Parathyroid adenoma (tissue), 2 donors: ENCODE measurements at regions not wholly inside any gene's neighbourhood (a gene's known extent, or its start where the extent isn't known, plus 50 kb on each side); places are given as distances from the start of the nearest gene placed in this dataset.

Experiments used
- H2AFZ ChIP-seq: fragments of 300-600 bp; sonication (generic); one replicate; pipeline ENCODE4 v1.7.0; 2017; ENCODE audit warnings: antibody characterized with exemption, mild to moderate bottlenecking
- H3K27ac ChIP-seq: fragments of 300-600 bp; sonication (generic); one replicate; pipeline ENCODE4 v1.7.0; 2017
- H3K27me3 ChIP-seq: fragments of 300-600 bp; sonication (generic); one replicate; pipeline ENCODE4 v1.7.0; 2017; ENCODE audit warnings: low read length; ENCODE audit not compliant: control insufficient read depth, insufficient read depth
- H3K36me3 ChIP-seq: fragments of 300-600 bp; sonication (generic); one replicate; pipeline ENCODE4 v1.7.0; 2017; ENCODE audit warnings: low read length; ENCODE audit not compliant: control insufficient read depth, insufficient read depth
- H3K4me1 ChIP-seq: fragments of 300-600 bp; sonication (generic); one replicate; pipeline ENCODE4 v1.7.0; 2017; ENCODE audit warnings: control low read depth
- H3K4me2 ChIP-seq: fragments of 300-600 bp; sonication (generic); one replicate; pipeline ENCODE4 v1.7.0; 2017; ENCODE audit warnings: low read length
- H3K4me3 ChIP-seq: fragments of 300-600 bp; sonication (generic); one replicate; pipeline ENCODE4 v1.7.0; 2017; ENCODE audit warnings: low read depth, low read length
- H3K79me2 ChIP-seq: fragments of 300-600 bp; sonication (generic); one replicate; pipeline ENCODE4 v1.7.0; 2017; ENCODE audit warnings: control low read depth
- H3K9ac ChIP-seq: fragments of 300-600 bp; sonication (generic); one replicate; pipeline ENCODE4 v1.7.0; 2017; ENCODE audit warnings: mild to moderate bottlenecking
- H3K9me3 ChIP-seq: fragments of 300-600 bp; sonication (generic); one replicate; pipeline ENCODE4 v1.7.0; 2017; ENCODE audit warnings: low read length; ENCODE audit not compliant: control insufficient read depth
- TF ChIP-seq, protein P1 (sequence below): fragments of 300-600 bp; sonication (generic); IDR thresholded peaks from one replicate; pipeline ENCODE4 v1.7.0; 2017; ENCODE audit warnings: antibody characterized with exemption, mild to moderate bottlenecking
- donor health status: primary hyperparathyroidism.

DNA sequence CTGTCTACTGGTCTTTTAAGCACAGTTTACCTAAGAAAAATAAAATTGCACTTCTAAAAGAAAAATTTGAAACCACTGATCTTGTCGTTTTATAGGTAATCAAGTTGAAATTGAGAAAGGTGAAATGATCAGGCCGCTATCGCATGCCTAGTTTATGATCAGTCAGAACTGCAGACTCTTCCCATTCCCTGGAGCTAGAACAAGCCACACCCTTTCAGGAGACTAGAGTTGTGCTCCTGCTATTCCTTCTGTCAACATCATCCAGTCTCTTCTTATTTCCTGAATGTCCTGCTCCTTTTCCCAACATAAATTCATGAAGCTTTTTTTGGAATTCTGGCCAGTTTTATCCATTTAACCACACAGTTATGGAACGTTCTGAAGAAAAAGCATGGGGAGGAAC is 135.1 kb downstream of the SLC7A11 start:
- no peaks in the 10 kb centered on the region for H3K27me3 ChIP-seq
- no peaks in the 10 kb centered on the region for H3K36me3 ChIP-seq
- no peak overlapping the region for H3K9ac ChIP-seq
- no peaks in the 10 kb centered on the region for H3K4me1 ChIP-seq
- H3K27ac ChIP-seq = no peak overlapping the region
- no peak overlapping the region for H3K4me3 ChIP-seq
- no peak overlapping the region for H2AFZ ChIP-seq
- H3K9me3 ChIP-seq = no peaks in the 10 kb centered on the region
- TF ChIP-seq, protein P1, sequence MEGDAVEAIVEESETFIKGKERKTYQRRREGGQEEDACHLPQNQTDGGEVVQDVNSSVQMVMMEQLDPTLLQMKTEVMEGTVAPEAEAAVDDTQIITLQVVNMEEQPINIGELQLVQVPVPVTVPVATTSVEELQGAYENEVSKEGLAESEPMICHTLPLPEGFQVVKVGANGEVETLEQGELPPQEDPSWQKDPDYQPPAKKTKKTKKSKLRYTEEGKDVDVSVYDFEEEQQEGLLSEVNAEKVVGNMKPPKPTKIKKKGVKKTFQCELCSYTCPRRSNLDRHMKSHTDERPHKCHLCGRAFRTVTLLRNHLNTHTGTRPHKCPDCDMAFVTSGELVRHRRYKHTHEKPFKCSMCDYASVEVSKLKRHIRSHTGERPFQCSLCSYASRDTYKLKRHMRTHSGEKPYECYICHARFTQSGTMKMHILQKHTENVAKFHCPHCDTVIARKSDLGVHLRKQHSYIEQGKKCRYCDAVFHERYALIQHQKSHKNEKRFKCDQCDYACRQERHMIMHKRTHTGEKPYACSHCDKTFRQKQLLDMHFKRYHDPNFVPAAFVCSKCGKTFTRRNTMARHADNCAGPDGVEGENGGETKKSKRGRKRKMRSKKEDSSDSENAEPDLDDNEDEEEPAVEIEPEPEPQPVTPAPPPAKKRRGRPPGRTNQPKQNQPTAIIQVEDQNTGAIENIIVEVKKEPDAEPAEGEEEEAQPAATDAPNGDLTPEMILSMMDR = no peak
- H3K79me2 ChIP-seq = no peaks in the 10 kb centered on the region
- H3K4me2 ChIP-seq = no peak overlapping the region

DNA sequence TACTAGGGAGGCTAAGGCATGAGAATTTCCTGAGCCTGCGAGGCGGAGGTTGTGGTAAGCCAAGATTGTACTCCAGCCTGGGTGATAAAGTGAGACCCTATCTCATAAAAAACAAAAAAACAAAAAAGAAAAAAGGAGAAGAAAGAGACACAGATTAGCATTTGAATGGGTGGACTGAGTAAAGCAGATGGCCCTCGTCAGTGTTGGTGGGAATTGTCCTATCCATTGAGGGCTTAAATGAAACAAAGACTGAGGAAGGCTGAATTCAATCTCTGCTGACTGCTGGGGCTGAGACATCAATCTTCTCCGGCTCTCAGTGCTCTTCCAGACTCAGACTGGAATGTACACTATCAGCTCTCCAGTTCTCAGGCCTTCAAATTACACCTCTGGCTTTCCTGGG is 136.8 kb downstream of the SLC7A11 start:
- TF ChIP-seq, protein P1 = no peak
- Histone ChIP-seq H3K27ac (no peak overlapping the region), H3K9me3 (no peaks in the 10 kb centered on the region), H3K4me2 (no peak overlapping the region), H3K79me2 (no peaks in the 10 kb centered on the region), H2AFZ (no peak overlapping the region), H3K36me3 (no peaks in the 10 kb centered on the region), H3K4me1 (no peaks in the 10 kb centered on the region), H3K4me3 (no peak overlapping the region), H3K9ac (no peak overlapping the region), H3K27me3 (no peaks in the 10 kb centered on the region)

DNA sequence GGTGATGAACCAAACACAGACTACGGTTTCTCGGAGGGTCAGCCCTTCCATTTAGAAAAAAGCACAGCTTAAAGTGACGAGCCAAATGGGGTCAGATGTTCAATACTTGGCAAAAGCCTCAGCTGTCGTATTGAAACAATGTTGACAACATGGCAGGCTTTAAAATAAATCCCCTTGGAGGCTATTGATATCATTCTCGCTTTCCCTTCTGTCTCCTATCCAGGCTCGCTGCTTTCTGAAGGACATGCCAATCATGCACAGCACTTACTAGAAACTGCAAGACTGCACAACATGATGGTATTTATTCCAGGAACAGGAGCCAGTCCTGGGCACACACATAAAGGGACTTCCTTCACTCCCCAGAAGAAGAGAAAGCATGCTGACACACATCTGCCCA is 137.9 kb downstream of the SLC7A11 start:
- H2AFZ ChIP-seq = no peak overlapping the region
- no peaks in the 10 kb centered on the region for H3K36me3 ChIP-seq
- TF ChIP-seq, protein P1 = no peak
- no peak overlapping the region for H3K27ac ChIP-seq
- no peak overlapping the region for H3K4me2 ChIP-seq
- no peak overlapping the region for H3K9ac ChIP-seq
- no peaks in the 10 kb centered on the region for H3K4me1 ChIP-seq
- H3K4me3 ChIP-seq = no peak overlapping the region
- no peaks in the 10 kb centered on the region for H3K9me3 ChIP-seq
- H3K79me2 ChIP-seq = no peaks in the 10 kb centered on the region
- no peaks in the 10 kb centered on the region for H3K27me3 ChIP-seq

DNA sequence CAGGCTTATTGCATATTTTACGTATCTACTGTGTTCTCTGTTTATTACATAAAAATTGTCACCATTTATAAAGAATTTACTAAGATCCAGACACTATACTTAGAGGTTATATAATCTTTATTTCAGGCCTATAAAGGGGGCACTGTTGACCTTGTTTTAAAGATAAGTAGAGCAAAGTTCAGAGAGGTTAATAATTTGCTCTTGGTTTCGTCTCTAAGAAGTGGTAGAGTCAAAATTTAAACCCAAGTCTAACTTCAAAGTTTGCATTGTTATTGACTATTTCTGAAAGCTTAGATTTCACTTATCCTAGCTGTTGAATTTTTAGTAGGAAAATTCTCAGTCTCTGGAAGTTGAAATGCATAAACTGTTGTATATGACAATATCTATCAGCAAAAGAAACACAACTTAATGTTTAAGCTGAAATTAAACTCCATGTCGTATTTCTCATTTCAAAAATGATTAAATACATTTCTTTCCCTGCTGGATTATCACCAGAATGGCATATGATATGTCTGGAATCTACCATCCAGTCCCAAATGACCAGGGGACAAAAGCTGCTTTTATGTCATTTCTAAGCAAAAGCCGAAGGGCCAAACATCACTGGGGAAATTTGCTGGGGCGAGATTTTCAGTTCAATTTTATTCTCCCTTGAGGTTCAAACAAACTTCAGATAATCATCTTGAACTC is 138.4 kb downstream of the SLC7A11 start:
- H2AFZ ChIP-seq = no peak overlapping the region
- no peak overlapping the region for H3K27ac ChIP-seq
- TF ChIP-seq, protein P1 = no peak
- H3K79me2 ChIP-seq = no peaks in the 10 kb centered on the region
- H3K36me3 ChIP-seq = no peaks in the 10 kb centered on the region
- no peaks in the 10 kb centered on the region for H3K4me1 ChIP-seq
- H3K4me2 ChIP-seq = no peak overlapping the region
- H3K9me3 ChIP-seq = no peaks in the 10 kb centered on the region
- no peak overlapping the region for H3K9ac ChIP-seq
- no peaks in the 10 kb centered on the region for H3K27me3 ChIP-seq
- no peak overlapping the region for H3K4me3 ChIP-seq

DNA sequence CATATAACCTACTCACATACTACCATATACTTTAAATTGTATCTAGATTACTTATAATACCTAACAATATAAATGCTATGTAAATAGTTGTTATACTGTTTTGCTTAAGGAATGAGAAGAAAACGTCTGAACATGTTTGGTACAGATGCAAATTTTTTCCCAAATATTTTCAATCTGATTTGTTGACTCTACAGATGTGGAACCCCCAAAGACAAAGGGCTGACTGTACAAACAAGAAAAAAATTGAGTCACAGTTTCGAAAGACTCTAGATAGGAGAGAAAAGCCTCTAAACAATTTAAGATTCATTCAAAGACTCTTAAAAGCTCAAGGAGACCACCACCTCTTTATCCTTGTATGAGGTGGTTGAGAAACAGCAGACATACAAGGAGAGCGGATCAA is 142.8 kb downstream of the SLC7A11 start:
- no peaks in the 10 kb centered on the region for H3K27me3 ChIP-seq
- H3K4me2 ChIP-seq = no peak overlapping the region
- no peak overlapping the region for H3K4me3 ChIP-seq
- TF ChIP-seq, protein P1 = no peak
- no peaks in the 10 kb centered on the region for H3K9me3 ChIP-seq
- H3K79me2 ChIP-seq = no peaks in the 10 kb centered on the region
- no peak overlapping the region for H2AFZ ChIP-seq
- H3K9ac ChIP-seq = no peak overlapping the region
- no peaks in the 10 kb centered on the region for H3K4me1 ChIP-seq
- H3K36me3 ChIP-seq = no peaks in the 10 kb centered on the region
- H3K27ac ChIP-seq = no peak overlapping the region
